GM12878 (cell line): ENCODE measurements at regions not wholly inside any gene's neighbourhood (a gene's known extent, or its start where the extent isn't known, plus 50 kb on each side); places are given as distances from the start of the nearest gene placed in this dataset.

Source experiments
- ATAC-seq: fragments of 200-7000 bp; cut with Tn5 transposase; 3 replicates; pipeline ENCODE4 v1.9.1; 2020; ENCODE audit warnings: mild to moderate bottlenecking, moderate library complexity
- BruUV-seq: library from RNA; stranded (reverse); fragments of 400-500 nt; replicated peaks from 2 replicates; lab custom pipeline; 2021; lab: Mats Ljungman, UMichigan
- CTCF ChIA-PET: fragments of 300-600 bp; sonication (Branson Sonifier 250); formaldehyde crosslinking; extraction: SDS; loops from one replicate; lab custom pipeline; 2021; ENCODE audit warnings: inconsistent platforms; lab: Yijun Ruan, JAX
- POLR2A ChIA-PET: fragments of 350-600 bp; formaldehyde crosslinking; extraction: SDS; loops from one replicate; lab custom pipeline; 2021; ENCODE audit warnings: inconsistent platforms; lab: Charles Lee
- RAD21 ChIA-PET: fragments of 300-600 bp; sonication (Branson Sonifier 250); formaldehyde crosslinking; loops from one replicate; lab custom pipeline; 2023; ENCODE audit warnings: antibody characterized with exemption; ENCODE audit not compliant: unreplicated experiment; lab: Charles Lee
- SMC1A ChIA-PET: fragments of 300-600 bp; sonication (Branson Sonifier 250); formaldehyde crosslinking; loops from one replicate; lab custom pipeline; 2023; ENCODE audit not compliant: unreplicated experiment, uncharacterized antibody; lab: Charles Lee
- DNase-seq: peaks from one replicate; pipeline ENCODE4 v3.0.0-alpha.2; 2011; ENCODE audit warnings: low read depth, low spot score
- FAIRE-seq: peaks from 3 replicates; lab custom pipeline; 2011; peaks lifted over from hg19 to GRCh38; lab: Jason Lieb, UNC
- H2AFZ ChIP-seq: 2 replicates; pipeline ENCODE4 v1.6.0; 2011; ENCODE audit warnings: low read depth, low read length, control low read depth; ENCODE audit not compliant: control insufficient read depth
- H3K27ac ChIP-seq: 2 replicates; pipeline ENCODE4 v1.5.1; 2011; ENCODE audit warnings: control low read depth; ENCODE audit not compliant: control insufficient read depth, insufficient read depth
- H3K27me3 ChIP-seq, 2 experiments: replicated peaks in 1 of 2; 2 replicates each; pipeline versions ENCODE4 v1.6.0 to v1.6.1; 2011; ENCODE audit warnings: low read length in 1 of 2; ENCODE audit not compliant: control insufficient read depth in 2 of 2, insufficient read depth in 2 of 2
- H3K36me3 ChIP-seq, 2 experiments: 2 replicates each; pipeline ENCODE4 v1.5.1; 2011; ENCODE audit warnings: low read length in 1 of 2; ENCODE audit not compliant: control insufficient read depth in 2 of 2, insufficient read depth in 2 of 2
- H3K4me1 ChIP-seq: 2 replicates; pipeline ENCODE4 v1.6.1; 2011; ENCODE audit warnings: mild to moderate bottlenecking, low read length, moderate library complexity, mixed read lengths; ENCODE audit not compliant: control insufficient read depth, insufficient read depth
- H3K4me2 ChIP-seq: 2 replicates; pipeline ENCODE4 v1.6.0; 2011; ENCODE audit warnings: control low read depth; ENCODE audit not compliant: control insufficient read depth, insufficient read depth
- H3K4me3 ChIP-seq: fragments of 200-600 bp; sonication (generic); 2 replicates; pipeline ENCODE4 v1.5.1; 2016
- H3K79me2 ChIP-seq: 2 replicates; pipeline ENCODE4 v1.6.0; 2011; ENCODE audit warnings: low read length; ENCODE audit not compliant: control insufficient read depth, insufficient read depth
- H3K9ac ChIP-seq: 2 replicates; pipeline ENCODE4 v1.8.0; 2011; ENCODE audit warnings: low read length, control low read depth, mixed read lengths; ENCODE audit not compliant: control insufficient read depth, insufficient read depth
- H3K9me3 ChIP-seq: replicated peaks from 3 replicates; pipeline ENCODE4 v1.5.1; 2011; ENCODE audit warnings: mild to moderate bottlenecking, low read length; ENCODE audit not compliant: control insufficient read depth, insufficient read depth
- H4K20me1 ChIP-seq: 2 replicates; pipeline ENCODE4 v1.6.0; 2011; ENCODE audit not compliant: control insufficient read depth, insufficient read depth
- ASH2L ChIP-seq: fragments of 300-600, 200-600 bp; sonication (generic); IDR thresholded peaks from 2 replicates; pipeline ENCODE4 v1.6.1; 2017; ENCODE audit warnings: low read depth, mild to moderate bottlenecking, borderline replicate concordance
- BHLHE40 ChIP-seq, 2 experiments: fragments of 450-650 bp in 1 of 2; IDR thresholded peaks; 2 replicates each; pipeline ENCODE4 v1.6.1; 2011 to 2017; ENCODE audit warnings: low read depth in 2 of 2, borderline replicate concordance in 1 of 2, improper control_type of control experiment in 1 of 2, low read length in 1 of 2, mild to moderate bottlenecking in 1 of 2
- EZH2 ChIP-seq: IDR thresholded peaks from 2 replicates; pipeline ENCODE4 v1.6.1; 2012; ENCODE audit warnings: low read depth, mild to moderate bottlenecking, control low read depth, inconsistent platforms, low read length, borderline replicate concordance; ENCODE audit not compliant: control insufficient read depth
- FOXK2 ChIP-seq: fragments of 450-650 bp; IDR thresholded peaks from 2 replicates; pipeline ENCODE4 v1.6.1; 2017; ENCODE audit warnings: mild to moderate bottlenecking, moderate library complexity
- FOXM1 ChIP-seq: IDR thresholded peaks from 2 replicates; pipeline ENCODE4 v1.6.1; 2012; ENCODE audit warnings: low read depth, mild to moderate bottlenecking, inconsistent platforms, low read length, moderate library complexity
- MEF2A ChIP-seq: IDR thresholded peaks from 2 replicates; pipeline ENCODE4 v1.6.1; 2011; ENCODE audit warnings: low read depth, mild to moderate bottlenecking, low read length, moderate library complexity; ENCODE audit not compliant: insufficient read depth
- MLLT1 ChIP-seq: fragments of 450-650 bp; IDR thresholded peaks from 2 replicates; pipeline ENCODE4 v1.6.1; 2016; ENCODE audit warnings: mild to moderate bottlenecking
- NBN ChIP-seq: fragments of 450-650 bp; IDR thresholded peaks from 2 replicates; pipeline ENCODE4 v1.6.1; 2016
- PML ChIP-seq: IDR thresholded peaks from 2 replicates; pipeline ENCODE4 v1.6.1; 2012; ENCODE audit warnings: low read length, inconsistent platforms
- RAD21 ChIP-seq: IDR thresholded peaks from 2 replicates; pipeline ENCODE4 v1.6.1; 2011; ENCODE audit warnings: mild to moderate bottlenecking, low read depth, low read length, moderate library complexity; ENCODE audit not compliant: insufficient read depth
- SKIL ChIP-seq: fragments of 450-650 bp; IDR thresholded peaks from 2 replicates; pipeline ENCODE4 v1.6.1; 2017; ENCODE audit warnings: mild to moderate bottlenecking, low read depth, inconsistent platforms; ENCODE audit not compliant: poor library complexity, severe bottlenecking
- TBL1XR1 ChIP-seq: IDR thresholded peaks from 2 replicates; pipeline ENCODE4 v1.6.1; 2012; ENCODE audit warnings: low read depth, low read length, improper control_type of control experiment
- WGBS: methylation state at CpG from one replicate; pipeline ENCODE4 v1.1.6; 2016; ENCODE audit warnings: low lambda C conversion rate; ENCODE audit not compliant: insufficient replicate concordance, insufficient coverage; ENCODE audit errors: missing lambda C conversion rate; 5-methylcytosine and 5-hydroxymethylcytosine counted together
- in situ Hi-C: fragments of 300-500 bp; cut with MboI; formaldehyde crosslinking; loops from 9 replicates; pipeline ENCODE4 v1.14.3; 2018; ENCODE audit warnings: mixed read lengths
- intact Hi-C: fragments of 100-400 bp; cut with micrococcal nuclease; formaldehyde crosslinking; loops from one replicate; pipeline ENCODE4 v1.14.2; 2022; ENCODE audit not compliant: unreplicated experiment
- TF ChIP-seq, protein P1 (sequence below), 3 experiments: IDR thresholded peaks in 2 of 3; conservative IDR thresholded peaks in 1 of 3; 2 replicates each; pipeline ENCODE4 v1.5.1; 2011; ENCODE audit warnings: low read depth in 3 of 3, low read length in 3 of 3, mild to moderate bottlenecking in 3 of 3, control low read depth in 2 of 3, moderate library complexity in 2 of 3, inconsistent platforms in 1 of 3, mixed read lengths in 1 of 3; ENCODE audit not compliant: control insufficient read depth in 2 of 3, insufficient read depth in 1 of 3; ENCODE audit errors: extremely low read depth in 1 of 3
- TF ChIP-seq, protein P2 (sequence below): IDR thresholded peaks from 2 replicates; pipeline ENCODE4 v1.6.1; 2012; ENCODE audit warnings: improper control_type of control experiment, low read depth, low read length; ENCODE audit not compliant: insufficient replicate concordance

- ATAC-seq (no peak), DNase-seq (no peak), FAIRE-seq (no peak)
- Histone ChIP-seq H3K36me3 (no peaks in the 10 kb centered on the region), H2AFZ (no peak overlapping the region), H4K20me1 (no peaks in the 10 kb centered on the region), H3K4me2 (no peak overlapping the region), H3K4me3 (no peak overlapping the region), H3K4me1 (no peaks in the 10 kb centered on the region), H3K27me3 (no peaks in the 10 kb centered on the region), H3K9me3 (no peaks in the 10 kb centered on the region), H3K9ac (no peak overlapping the region), H3K79me2 (no peaks in the 10 kb centered on the region), H3K27ac (no peak overlapping the region)
- ChIA-PET RAD21 (no interaction called here), POLR2A (no interaction called here), CTCF (no interaction called here), SMC1A (no interaction called here)
- intact Hi-C loops (no loop called here), in situ Hi-C loops (no loop called here)
- 0% methylated on average over 2 of the region's 2 CpGs for WGBS
- BruUV-seq: no TSS peak
- no peak for TF ChIP-seq BHLHE40 (IDR thresholded peaks at IDR 0.05; ENCODE audit: borderline replicate concordance in 1 of 2, low read depth in 2 of 2, low read length in 1 of 2)
- TF ChIP-seq FOXM1: no peak
- TF ChIP-seq MEF2A: no peak
- TF ChIP-seq SKIL: no peak
- TF ChIP-seq TBL1XR1: no peak
- no peak for TF ChIP-seq MLLT1
- no peak for TF ChIP-seq PML
- no peak for TF ChIP-seq NBN
- no peak for TF ChIP-seq EZH2
- TF ChIP-seq FOXK2: no peak
- no peak for TF ChIP-seq ASH2L
- TF ChIP-seq, protein P1, sequence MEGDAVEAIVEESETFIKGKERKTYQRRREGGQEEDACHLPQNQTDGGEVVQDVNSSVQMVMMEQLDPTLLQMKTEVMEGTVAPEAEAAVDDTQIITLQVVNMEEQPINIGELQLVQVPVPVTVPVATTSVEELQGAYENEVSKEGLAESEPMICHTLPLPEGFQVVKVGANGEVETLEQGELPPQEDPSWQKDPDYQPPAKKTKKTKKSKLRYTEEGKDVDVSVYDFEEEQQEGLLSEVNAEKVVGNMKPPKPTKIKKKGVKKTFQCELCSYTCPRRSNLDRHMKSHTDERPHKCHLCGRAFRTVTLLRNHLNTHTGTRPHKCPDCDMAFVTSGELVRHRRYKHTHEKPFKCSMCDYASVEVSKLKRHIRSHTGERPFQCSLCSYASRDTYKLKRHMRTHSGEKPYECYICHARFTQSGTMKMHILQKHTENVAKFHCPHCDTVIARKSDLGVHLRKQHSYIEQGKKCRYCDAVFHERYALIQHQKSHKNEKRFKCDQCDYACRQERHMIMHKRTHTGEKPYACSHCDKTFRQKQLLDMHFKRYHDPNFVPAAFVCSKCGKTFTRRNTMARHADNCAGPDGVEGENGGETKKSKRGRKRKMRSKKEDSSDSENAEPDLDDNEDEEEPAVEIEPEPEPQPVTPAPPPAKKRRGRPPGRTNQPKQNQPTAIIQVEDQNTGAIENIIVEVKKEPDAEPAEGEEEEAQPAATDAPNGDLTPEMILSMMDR (IDR thresholded peaks at IDR 0.05 in 2 of 3, conservative IDR thresholded peaks at IDR 0.05 in 1 of 3; ENCODE audit: control insufficient read depth in 2 of 3, extremely low read depth in 1 of 3, insufficient read depth in 1 of 3, low read depth in 3 of 3, low read length in 3 of 3): no peak
- TF ChIP-seq, protein P2, sequence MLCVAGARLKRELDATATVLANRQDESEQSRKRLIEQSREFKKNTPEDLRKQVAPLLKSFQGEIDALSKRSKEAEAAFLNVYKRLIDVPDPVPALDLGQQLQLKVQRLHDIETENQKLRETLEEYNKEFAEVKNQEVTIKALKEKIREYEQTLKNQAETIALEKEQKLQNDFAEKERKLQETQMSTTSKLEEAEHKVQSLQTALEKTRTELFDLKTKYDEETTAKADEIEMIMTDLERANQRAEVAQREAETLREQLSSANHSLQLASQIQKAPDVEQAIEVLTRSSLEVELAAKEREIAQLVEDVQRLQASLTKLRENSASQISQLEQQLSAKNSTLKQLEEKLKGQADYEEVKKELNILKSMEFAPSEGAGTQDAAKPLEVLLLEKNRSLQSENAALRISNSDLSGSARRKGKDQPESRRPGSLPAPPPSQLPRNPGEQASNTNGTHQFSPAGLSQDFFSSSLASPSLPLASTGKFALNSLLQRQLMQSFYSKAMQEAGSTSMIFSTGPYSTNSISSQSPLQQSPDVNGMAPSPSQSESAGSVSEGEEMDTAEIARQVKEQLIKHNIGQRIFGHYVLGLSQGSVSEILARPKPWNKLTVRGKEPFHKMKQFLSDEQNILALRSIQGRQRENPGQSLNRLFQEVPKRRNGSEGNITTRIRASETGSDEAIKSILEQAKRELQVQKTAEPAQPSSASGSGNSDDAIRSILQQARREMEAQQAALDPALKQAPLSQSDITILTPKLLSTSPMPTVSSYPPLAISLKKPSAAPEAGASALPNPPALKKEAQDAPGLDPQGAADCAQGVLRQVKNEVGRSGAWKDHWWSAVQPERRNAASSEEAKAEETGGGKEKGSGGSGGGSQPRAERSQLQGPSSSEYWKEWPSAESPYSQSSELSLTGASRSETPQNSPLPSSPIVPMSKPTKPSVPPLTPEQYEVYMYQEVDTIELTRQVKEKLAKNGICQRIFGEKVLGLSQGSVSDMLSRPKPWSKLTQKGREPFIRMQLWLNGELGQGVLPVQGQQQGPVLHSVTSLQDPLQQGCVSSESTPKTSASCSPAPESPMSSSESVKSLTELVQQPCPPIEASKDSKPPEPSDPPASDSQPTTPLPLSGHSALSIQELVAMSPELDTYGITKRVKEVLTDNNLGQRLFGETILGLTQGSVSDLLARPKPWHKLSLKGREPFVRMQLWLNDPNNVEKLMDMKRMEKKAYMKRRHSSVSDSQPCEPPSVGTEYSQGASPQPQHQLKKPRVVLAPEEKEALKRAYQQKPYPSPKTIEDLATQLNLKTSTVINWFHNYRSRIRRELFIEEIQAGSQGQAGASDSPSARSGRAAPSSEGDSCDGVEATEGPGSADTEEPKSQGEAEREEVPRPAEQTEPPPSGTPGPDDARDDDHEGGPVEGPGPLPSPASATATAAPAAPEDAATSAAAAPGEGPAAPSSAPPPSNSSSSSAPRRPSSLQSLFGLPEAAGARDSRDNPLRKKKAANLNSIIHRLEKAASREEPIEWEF: no peak
- no peak for TF ChIP-seq RAD21
Measured at GRCh38 chr11:134967746-134968145, 555.7 kb upstream of the B3GAT1 start.
